ENCODE measurements at regions not wholly inside any gene's neighbourhood (a gene's known extent, or its start where the extent isn't known, plus 50 kb on each side); places are given as distances from the start of the nearest gene placed in this dataset.
"Not testable (repeated sequence)": the region's sequence is repeated elsewhere in the genome, so short reads cannot be mapped to it uniquely, and the experiment has no call there.

DNA sequence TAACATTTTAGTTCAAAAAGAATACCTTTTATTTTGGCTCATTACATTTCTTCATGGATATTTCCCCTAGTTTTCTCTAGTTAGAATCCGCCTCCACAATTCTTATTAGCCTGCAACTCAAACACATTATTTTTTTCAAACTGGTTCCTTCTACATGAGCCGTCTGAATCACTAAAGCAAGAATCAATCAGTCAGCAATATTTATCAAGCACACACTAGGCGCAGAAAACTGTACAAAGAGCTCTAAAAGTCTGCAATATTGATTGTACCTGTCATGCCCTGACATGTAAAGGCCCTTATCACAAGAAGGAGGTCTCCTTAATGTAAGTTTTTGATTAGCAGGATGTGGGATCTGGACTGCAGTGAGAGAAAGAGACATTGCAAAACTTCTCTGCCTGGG is 94.8 kb upstream of the CENPE start:
- DNase-seq (ENCODE audit: low read depth) = no peak
- no peak overlapping the region for H3K4me3 ChIP-seq (ENCODE audit: low read depth, low read length)
- TF ChIP-seq, protein P1, sequence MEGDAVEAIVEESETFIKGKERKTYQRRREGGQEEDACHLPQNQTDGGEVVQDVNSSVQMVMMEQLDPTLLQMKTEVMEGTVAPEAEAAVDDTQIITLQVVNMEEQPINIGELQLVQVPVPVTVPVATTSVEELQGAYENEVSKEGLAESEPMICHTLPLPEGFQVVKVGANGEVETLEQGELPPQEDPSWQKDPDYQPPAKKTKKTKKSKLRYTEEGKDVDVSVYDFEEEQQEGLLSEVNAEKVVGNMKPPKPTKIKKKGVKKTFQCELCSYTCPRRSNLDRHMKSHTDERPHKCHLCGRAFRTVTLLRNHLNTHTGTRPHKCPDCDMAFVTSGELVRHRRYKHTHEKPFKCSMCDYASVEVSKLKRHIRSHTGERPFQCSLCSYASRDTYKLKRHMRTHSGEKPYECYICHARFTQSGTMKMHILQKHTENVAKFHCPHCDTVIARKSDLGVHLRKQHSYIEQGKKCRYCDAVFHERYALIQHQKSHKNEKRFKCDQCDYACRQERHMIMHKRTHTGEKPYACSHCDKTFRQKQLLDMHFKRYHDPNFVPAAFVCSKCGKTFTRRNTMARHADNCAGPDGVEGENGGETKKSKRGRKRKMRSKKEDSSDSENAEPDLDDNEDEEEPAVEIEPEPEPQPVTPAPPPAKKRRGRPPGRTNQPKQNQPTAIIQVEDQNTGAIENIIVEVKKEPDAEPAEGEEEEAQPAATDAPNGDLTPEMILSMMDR (conservative IDR thresholded peaks at IDR 0.05; ENCODE audit: low read depth, low read length) = no peak

DNA sequence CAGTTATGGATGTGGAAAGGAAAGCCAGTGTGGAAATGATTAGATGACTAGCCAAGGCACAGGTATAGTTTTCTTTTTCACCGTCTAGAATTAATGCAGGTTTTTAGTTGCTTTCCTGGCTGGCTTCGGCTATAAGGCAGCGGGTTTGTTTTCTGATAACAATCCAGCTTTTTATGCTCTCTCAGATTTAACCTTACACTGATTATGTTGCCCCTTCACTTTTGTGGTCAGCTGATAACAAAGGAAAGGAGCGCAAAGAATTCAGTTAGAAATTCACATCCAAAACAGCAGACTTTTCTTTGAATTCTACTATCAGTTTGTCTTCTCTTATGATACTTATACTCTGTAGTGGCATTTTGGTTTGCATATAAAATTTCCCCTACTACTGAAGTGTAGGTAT is 94.2 kb upstream of the CENPE start:
- DNase-seq (ENCODE audit: low read depth) = no peak
- TF ChIP-seq, protein P1 (conservative IDR thresholded peaks at IDR 0.05; ENCODE audit: low read depth, low read length) = no peak
- no peak overlapping the region for H3K4me3 ChIP-seq (ENCODE audit: low read depth, low read length)

DNA sequence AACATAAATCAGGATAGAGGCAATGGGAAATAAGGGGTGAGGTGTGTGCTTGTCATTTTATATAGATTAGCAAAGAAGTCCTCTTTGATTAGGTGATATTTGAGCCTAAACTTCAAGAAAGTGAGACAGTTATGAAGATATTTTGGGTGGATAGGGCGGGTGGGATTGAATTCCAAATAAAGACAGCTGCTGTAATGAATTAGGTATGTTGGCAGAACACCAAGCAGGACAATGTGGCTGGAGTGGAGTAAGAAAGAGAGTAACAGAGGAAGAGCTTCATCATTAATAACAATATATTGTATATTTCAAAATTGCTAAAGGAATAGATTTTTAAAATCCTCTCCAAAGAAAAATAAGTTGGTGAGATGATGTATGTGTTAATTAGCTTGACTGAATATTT is 91.0 kb upstream of the CENPE start:
- no peak overlapping the region for H3K4me3 ChIP-seq (ENCODE audit: low read depth, low read length)
- no peak for DNase-seq (ENCODE audit: low read depth)
- TF ChIP-seq, protein P1 (conservative IDR thresholded peaks at IDR 0.05; ENCODE audit: low read depth, low read length) = no peak

DNA sequence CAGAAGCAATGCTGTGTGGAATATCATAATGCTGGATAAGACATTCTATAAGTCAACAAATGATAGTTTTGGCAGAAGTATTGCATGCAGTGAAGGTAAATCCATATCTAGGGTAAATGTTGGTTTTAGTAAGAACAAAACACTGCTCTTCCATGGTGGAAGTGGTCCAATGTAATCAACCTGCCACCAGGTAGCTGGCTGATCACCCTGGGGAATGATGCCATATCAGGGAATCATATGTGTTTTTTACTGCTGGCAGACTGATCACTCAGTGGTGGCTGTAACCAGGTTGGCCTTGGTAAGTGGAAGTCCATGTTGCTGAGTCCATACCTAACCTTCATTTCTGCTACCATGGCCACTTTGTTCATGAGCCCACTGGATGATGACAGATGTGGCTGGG is 74.0 kb upstream of the CENPE start:
- TF ChIP-seq, protein P1 (conservative IDR thresholded peaks at IDR 0.05; ENCODE audit: low read depth, low read length) = no peak
- H3K4me3 ChIP-seq (ENCODE audit: low read depth, low read length) = no peak overlapping the region
- no peak for DNase-seq (ENCODE audit: low read depth)

DNA sequence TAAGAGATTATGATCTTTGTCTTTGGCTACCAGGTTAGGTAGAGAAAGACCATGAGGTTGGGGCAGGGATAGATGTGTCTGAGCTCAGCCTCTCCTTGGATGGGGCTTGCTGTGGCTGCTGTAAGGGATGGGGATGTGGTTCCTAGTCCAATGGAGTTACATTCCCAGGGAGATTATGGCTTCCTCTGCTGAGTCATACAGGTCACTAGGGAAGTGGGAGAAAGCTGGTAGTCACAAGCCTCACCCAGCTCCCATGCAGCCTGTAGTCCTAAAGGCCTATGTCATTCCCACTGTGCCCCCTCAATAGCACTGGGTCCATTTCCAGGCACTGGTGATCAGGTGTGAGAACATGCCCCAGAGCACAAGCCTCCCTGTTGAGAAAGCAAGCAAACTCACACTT is 70.6 kb upstream of the CENPE start:
- TF ChIP-seq, protein P1 (conservative IDR thresholded peaks at IDR 0.05; ENCODE audit: low read depth, low read length) = no peak
- no peak overlapping the region for H3K4me3 ChIP-seq (ENCODE audit: low read depth, low read length)
- DNase-seq (ENCODE audit: low read depth) = no peak

DNA sequence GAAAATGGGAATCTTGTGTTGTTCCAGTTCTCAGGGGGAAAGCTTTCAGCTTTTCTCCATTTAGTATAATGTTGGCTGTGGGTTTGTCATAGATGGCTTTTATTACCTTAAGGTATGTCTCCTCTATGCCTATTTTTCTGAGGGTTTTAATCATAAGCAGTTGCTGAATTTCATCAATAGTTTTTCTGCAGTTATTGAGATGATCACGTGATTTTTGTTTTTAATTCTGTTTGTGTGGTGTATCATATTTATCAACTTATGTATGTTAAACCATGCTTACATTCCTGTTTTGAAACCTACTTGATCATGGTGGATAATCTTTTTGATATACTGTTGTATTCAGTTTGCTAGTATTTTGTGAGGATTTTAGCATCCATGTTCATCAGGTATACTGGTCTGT is 66.8 kb upstream of the CENPE start:
- DNase-seq (ENCODE audit: low read depth) = no peak
- TF ChIP-seq, protein P1 (conservative IDR thresholded peaks at IDR 0.05; ENCODE audit: low read depth, low read length) = no peak
- no peak overlapping the region for H3K4me3 ChIP-seq (ENCODE audit: low read depth, low read length)

DNA sequence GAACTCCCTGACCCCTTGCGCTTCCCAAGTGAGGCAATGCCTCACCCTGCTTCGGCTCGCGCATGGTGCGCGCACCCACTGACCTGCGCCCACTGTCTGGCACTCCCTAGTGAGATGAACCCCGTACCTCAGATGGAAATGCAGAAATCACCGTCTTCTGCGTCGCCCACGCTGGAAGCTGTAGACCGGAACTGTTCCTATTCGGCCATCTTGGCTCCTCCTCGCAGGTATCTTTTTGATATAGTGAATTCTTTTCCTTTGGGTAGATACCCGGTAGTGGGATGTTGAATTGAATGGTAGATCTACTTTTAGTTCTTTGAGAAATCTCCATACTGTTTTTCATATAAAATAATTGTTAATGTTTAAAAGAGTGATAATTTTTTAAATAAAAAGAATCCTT is 57.9 kb upstream of the CENPE start:
- DNase-seq (ENCODE audit: low read depth); H3K4me3 ChIP-seq (ENCODE audit: low read depth, low read length): not testable (repeated sequence)

Data from epithelial cell of proximal tubule (primary cell).